Thoracic aorta (tissue), 2 donors: ENCODE measurements at regions not wholly inside any gene's neighbourhood (a gene's known extent, or its start where the extent isn't known, plus 50 kb on each side); places are given as distances from the start of the nearest gene placed in this dataset.

Experiments
- ATAC-seq: fragments of 150-250 bp; one replicate; pipeline ENCODE4 v1.8.0; 2017; ENCODE audit warnings: low read depth; ENCODE audit not compliant: insufficient number of reproducible peaks, low FRiP score
- DNase-seq: peaks from one replicate; pipeline ENCODE4 v3.0.0-alpha.2; 2020; ENCODE audit warnings: low spot score
- H3K27ac ChIP-seq, 2 donors: fragments of 200-600 bp; sonication (generic); 1 replicate in 1 of 2; 2 replicates in 1 of 2; pipeline ENCODE4 v1.5.1; 2016; ENCODE audit warnings: mild to moderate bottlenecking in 2 of 2, moderate library complexity in 2 of 2
- H3K27me3 ChIP-seq: fragments of 200-600 bp; sonication (generic); replicated peaks from 2 replicates; pipeline ENCODE4 v1.6.0; 2016; ENCODE audit warnings: mild to moderate bottlenecking; ENCODE audit not compliant: insufficient read depth
- H3K36me3 ChIP-seq: fragments of 200-600 bp; sonication (generic); one replicate; pipeline ENCODE4 v1.5.1; 2016
- H3K4me1 ChIP-seq, 2 donors: fragments of 200-600 bp; sonication (generic); 1 replicate in 1 of 2; 2 replicates in 1 of 2; pipeline versions ENCODE4 v1.5.1 to v1.6.0; 2016; ENCODE audit warnings: low read depth in 2 of 2, mild to moderate bottlenecking in 1 of 2; ENCODE audit not compliant: control insufficient read depth in 1 of 2
- H3K4me3 ChIP-seq: fragments of 200-600 bp; sonication (generic); 2 replicates; pipeline ENCODE4 v1.5.1; 2016; ENCODE audit warnings: mild to moderate bottlenecking
- H3K9me3 ChIP-seq: fragments of 200-600 bp; sonication (generic); 2 replicates; pipeline ENCODE4 v1.5.1; 2016
- TF ChIP-seq, protein P1 (sequence below): fragments of 200-600 bp; sonication (generic); IDR thresholded peaks from one replicate; pipeline ENCODE4 v1.5.1; 2019; ENCODE audit warnings: antibody characterized with exemption

- DNase-seq (no peak), ATAC-seq (no peak)
- Histone ChIP-seq H3K27ac (no peak overlapping the region), H3K4me3 (no peak overlapping the region), H3K36me3 (no peaks in the 10 kb centered on the region), H3K27me3 (no peaks in the 10 kb centered on the region), H3K9me3 (no peaks in the 10 kb centered on the region), H3K4me1 (no peaks in the 10 kb centered on the region)
- TF ChIP-seq, protein P1, sequence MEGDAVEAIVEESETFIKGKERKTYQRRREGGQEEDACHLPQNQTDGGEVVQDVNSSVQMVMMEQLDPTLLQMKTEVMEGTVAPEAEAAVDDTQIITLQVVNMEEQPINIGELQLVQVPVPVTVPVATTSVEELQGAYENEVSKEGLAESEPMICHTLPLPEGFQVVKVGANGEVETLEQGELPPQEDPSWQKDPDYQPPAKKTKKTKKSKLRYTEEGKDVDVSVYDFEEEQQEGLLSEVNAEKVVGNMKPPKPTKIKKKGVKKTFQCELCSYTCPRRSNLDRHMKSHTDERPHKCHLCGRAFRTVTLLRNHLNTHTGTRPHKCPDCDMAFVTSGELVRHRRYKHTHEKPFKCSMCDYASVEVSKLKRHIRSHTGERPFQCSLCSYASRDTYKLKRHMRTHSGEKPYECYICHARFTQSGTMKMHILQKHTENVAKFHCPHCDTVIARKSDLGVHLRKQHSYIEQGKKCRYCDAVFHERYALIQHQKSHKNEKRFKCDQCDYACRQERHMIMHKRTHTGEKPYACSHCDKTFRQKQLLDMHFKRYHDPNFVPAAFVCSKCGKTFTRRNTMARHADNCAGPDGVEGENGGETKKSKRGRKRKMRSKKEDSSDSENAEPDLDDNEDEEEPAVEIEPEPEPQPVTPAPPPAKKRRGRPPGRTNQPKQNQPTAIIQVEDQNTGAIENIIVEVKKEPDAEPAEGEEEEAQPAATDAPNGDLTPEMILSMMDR = no peak
Measured at GRCh38 chr14:54301359-54301758, 95.4 kb upstream of the CDKN3 start.

- H3K9me3 ChIP-seq = no peaks in the 10 kb centered on the region
- no peaks in the 10 kb centered on the region for H3K4me1 ChIP-seq
- TF ChIP-seq, protein P1 = no peak
- ATAC-seq (no peak), DNase-seq (no peak)
- no peaks in the 10 kb centered on the region for H3K27me3 ChIP-seq
- no peak overlapping the region for H3K27ac ChIP-seq
- no peak overlapping the region for H3K4me3 ChIP-seq
- no peaks in the 10 kb centered on the region for H3K36me3 ChIP-seq
Measured at GRCh38 chr14:54306806-54307205, 90.0 kb upstream of the CDKN3 start.

DNA sequence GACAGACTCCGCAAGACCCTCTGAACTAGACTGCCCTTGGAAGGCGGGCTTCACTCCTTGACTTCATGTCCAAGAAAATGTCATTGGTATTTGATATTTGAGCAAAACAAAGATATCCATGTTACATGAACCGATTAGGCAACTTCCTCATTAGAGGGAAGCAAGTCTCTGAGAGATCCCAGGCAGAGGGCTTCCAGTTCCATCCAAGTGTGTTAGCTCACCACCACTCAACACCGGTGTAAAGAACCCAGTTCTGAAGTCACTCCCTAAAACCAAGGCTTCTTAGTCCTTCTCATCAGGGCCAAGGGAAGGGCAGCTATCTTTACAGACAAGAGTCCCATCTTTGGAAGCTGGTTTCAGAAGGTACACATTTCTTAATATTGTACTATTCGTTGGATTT is 87.2 kb upstream of the CDKN3 start:
- ATAC-seq = no peak
- DNase-seq = no peak
- H3K27me3 ChIP-seq = no peaks in the 10 kb centered on the region
- no peak overlapping the region for H3K27ac ChIP-seq
- TF ChIP-seq, protein P1 = no peak
- no peak overlapping the region for H3K4me3 ChIP-seq
- no peaks in the 10 kb centered on the region for H3K36me3 ChIP-seq
- H3K4me1 ChIP-seq = no peaks in the 10 kb centered on the region
- no peaks in the 10 kb centered on the region for H3K9me3 ChIP-seq

DNA sequence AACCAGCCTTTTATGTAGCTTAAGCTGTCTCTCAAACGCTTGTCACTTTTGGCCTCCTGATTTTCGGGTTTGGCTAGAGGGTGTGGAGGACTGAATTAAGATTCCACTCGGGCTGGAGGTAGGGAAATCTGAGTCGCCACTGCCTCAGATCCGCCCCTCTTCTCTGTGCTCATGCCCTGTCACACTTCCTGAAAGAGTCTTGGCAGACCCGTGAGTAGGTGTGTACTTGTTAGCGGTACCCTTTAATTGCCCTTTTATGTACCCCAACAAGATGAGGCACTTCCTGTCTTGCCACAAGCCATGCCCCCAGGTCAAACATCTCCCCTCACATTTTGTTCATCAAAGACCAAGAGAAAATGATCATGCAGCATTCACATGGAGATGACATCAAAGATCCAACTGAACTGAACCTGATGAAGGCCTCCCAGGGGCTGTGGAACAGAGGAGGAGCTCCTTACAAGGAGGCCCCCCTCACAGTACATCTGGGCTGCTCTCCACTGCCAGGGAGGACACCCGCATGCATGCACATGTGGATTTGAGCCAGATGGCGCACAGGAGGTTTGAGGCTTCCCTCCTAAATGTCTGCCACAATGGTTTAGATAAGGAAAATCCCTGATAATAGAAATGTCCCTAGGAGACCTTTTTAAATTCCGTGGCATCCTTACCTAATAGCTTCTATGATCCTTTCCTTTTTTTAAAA is 86.5 kb upstream of the CDKN3 start:
- Histone ChIP-seq H3K4me1 (no peaks in the 10 kb centered on the region), H3K4me3 (no peak overlapping the region), H3K36me3 (no peaks in the 10 kb centered on the region), H3K27me3 (no peaks in the 10 kb centered on the region), H3K27ac (no peak overlapping the region), H3K9me3 (no peaks in the 10 kb centered on the region)
- DNase-seq (no peak), ATAC-seq (no peak)
- TF ChIP-seq, protein P1 = no peak

GRCh38 chr14:54310851-54311228 is 86.0 kb upstream of the CDKN3 start:
- Histone ChIP-seq H3K27ac (no peak overlapping the region), H3K4me1 (no peaks in the 10 kb centered on the region), H3K9me3 (no peaks in the 10 kb centered on the region), H3K36me3 (no peaks in the 10 kb centered on the region), H3K4me3 (no peak overlapping the region), H3K27me3 (no peaks in the 10 kb centered on the region)
- ATAC-seq (no peak), DNase-seq (no peak)
- TF ChIP-seq, protein P1 = no peak
